HG03097 (cell line): ENCODE measurements at regions not wholly inside any gene's neighbourhood (a gene's known extent, or its start where the extent isn't known, plus 50 kb on each side); places are given as distances from the start of the nearest gene placed in this dataset.

Source experiments
- ATAC-seq: cut with Tn5 transposase; IDR thresholded peaks from one replicate; pipeline ENCODE4 v1.9.1; 2021; ENCODE audit not compliant: unreplicated experiment, low FRiP score

DNA sequence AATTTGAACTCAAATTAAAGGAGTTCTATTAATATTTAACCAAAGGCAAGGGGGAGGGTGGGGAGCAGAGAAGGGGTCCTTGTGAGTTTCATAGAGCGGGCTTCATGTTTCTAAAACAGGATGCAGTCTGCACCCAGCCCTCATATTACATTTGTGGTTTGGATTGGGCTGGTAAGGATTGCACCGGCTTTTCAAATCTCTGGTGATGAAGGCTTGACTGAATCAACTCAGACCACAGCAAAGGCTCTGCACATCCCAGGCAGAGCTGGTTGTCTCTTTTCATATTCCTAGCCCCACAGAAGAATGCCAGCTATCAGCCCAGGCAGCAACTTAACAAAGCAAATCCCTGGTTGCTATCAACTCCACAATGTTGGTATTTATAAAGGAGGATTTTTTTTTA lies 1221.4 kb downstream of the VRK1 start:
- ATAC-seq = no peak

DNA sequence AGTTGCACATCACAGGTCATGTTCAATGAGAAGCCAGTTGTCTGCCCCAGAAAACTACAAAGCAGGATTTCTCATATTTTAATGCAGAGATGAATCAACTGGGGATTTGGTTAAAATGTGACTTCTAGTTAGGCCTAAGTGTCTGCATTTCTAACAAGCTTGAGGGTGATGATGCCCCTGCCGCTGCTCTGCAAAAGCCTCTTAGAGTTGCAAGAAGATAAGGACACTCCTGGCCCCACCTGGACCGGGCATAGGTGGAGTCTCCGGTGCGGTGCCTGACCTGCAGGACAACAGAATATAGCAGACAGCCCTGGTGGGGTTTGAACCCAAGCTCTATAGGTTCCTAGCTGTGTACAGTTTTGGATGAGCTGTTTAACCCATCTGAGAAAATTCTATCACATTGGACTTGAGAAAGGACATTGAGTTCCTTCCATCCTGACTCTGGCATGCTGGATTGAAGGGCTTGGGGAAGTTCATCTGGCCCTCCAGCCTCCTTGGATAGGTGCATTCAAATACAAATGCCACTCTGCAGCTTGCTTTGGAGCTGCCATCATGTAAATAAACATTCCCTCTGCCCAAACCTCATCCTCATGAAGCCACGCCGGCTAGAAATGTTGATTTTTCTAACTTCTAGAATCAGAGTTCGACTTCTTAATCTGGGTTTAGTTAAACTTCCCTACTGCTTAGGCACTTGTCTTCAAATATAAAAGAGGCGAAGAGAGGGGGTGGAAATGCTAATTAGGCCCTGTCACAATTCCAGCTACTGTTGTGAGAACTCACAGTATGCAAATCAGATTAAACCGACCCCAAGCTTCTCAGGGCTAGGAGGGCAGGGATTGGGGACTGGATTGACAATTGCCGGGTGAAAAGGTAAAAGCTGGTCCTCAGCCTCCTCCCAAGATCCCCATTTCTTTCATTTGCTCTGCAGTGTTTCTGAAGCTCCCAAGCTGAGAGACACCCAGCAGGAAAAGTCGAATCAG lies 1225.6 kb downstream of the VRK1 start:
- no peak for ATAC-seq

DNA sequence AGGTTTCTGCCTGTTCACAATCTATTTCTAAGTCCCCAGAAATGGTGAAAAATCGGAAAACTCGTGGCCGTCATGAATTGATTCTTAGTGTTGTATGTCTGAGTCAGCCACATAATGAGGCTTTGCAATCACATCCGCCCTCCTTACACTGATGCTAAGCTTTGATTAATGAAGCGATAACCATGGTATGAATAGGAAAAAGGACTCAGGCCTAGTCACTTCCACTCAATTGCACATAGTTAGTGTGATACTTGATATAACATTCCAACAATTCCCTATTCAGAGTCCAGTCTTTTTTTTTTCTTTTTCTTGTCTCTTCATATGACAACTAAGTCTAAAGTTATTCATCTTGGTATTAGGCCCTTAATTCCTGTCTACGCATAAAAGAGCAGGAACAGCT lies 1231.0 kb downstream of the VRK1 start:
- no peak for ATAC-seq

DNA sequence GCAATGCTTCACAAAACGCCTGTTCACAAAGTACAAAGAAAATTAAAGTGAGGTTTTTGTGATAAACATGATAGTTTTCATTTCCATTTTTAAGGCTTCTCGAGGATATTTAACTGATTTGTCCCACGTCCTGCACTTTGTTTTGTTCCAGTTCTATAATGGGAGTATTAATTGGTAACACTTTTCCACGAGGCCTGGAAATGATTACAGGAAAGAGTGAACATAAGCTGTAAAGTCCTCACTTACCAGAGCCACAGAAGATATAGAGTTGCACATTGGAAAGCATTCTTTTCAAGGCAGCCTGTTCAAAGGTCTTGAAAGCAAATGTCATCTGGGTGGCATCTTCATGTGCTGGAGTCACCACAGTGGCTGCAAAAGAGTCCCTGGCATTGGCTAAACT lies 1236.6 kb downstream of the BCL11B start:
- no peak for ATAC-seq

DNA sequence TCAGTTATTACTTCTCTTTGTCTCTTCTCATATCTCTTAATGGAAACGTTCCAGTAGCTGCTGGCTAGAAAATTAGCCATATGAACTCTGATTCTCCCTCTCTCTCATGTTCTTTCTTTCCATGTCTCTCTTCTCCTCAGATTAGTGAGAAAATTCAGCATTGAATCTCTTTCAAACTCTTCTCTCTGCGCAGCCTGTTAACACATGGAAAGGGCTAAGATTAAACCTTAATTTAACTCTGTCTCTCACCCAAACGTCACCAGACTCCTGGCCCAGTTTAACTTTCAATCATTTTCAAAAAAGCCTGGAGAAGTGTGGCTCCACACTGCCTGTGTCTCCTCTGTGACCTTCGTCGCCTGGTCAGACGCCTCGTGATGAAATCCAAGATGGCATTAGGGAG lies 1234.2 kb downstream of the BCL11B start:
- no peak for ATAC-seq

DNA sequence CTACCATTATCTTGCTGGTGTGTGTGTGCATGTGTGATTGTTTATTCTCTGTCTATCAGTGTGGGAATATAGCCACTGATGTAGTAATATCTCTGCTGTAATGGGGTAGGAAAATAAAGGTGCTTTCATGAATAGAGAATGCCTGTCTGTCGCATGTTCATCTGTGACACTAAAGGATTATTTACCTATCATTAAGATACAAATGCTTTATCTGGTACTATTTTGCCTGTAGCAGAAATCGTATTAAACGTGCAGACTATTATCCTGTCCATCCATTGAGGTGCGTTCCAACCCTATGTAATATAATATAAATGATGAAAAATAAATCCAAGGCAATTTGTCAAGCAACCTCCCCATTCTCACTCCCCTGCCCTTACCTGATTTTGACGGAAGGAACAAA lies 1215.1 kb downstream of the BCL11B start:
- ATAC-seq = no peak

DNA sequence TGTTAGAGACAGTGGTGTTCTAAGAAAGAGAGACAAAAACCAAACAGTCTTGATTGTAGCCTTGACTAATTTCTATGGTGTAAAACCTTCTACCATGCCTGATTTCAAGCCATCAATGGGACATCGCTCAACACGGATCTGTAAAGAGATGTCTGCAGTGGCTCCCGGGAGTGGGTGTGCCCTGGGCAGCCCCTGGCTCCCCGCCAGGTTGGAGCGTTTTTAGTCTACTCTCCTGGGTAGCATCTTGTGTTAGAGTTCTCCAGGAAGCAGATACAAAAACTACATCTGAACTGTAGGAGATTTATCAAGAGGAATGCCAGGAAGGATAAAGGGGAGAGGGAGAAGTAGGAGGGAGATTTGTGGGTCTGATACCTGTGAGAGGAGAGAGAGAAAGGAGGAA lies 1212.9 kb downstream of the BCL11B start:
- ATAC-seq = no peak

DNA sequence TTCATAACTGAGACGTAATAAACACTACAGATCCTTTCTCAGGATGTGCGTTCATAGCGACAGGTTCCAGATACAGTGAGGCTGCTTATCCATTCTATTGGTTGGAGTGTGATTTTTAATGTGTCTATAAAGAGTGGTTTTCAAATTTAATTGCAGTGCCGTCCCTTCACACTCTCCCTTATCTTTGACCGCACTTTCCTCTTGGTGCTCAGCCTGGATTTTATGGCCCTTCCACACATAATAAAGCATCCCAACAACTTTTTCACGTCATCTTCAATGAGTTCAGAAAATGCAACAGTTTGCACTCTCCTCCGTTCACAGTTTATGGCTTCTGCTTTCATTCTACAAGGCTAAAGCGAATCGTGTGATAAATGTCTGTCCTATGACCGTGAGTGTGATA lies 1209.9 kb downstream of the BCL11B start:
- no peak for ATAC-seq

DNA sequence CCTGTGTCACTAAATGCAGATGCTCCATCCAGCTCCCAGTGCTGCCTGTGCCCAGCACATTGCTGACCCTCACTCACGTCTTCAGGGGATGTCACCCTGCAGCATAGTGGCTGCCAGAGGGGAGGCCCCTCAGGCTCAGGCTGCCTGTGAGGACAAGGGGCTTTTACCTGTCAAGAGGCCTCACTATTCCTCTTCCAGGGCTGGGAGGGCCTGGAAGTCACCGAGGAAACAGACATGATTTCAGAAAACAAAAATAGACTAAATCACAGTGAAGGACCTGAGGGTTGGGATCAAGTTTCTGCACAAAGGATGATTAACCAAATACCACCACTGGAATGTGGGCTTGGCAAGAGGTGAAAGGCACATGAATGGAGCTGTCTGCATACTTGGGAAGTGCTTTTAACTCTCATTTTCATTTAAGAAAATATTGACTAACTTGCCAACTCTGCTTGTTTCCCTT lies 1202.3 kb downstream of the BCL11B start:
- ATAC-seq = no peak

DNA sequence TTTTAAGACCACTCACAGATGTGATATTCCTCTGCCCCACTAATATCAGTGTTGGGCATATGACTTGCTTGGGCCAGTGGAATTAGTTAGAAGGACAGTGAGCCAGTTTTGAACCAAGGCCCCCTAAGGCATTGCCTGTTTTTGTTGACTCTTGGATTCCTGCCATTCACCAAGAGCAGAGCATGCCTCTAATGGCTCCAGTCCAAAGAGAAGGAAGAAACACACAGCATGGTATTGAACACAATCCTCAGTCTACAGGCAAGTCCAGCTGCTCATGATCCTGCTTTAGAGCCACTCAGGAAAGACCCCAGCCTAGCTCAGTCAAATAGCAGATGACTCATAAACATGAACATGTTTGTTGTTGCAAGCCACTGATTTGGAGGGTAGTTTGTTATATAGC lies 1201.5 kb downstream of the BCL11B start:
- ATAC-seq = no peak

DNA sequence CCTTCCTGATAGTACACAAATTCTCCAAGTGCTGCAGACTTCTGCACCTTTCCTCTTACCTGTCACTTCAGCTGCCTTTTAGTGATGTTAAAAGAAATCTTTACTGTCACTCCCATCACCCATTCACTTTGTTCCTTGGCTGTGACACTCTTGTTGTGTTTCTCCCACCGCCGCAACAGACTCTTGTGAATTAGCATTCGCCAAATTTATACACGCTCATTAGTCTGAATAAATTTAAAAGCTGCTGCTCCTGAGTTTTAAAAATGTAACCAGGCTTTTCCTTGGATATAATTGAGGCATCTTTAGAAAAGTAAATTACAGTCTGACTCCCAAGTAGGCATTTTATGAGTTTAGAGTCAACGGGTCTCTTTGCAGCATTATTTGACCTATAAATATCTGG lies 1197.9 kb downstream of the BCL11B start:
- ATAC-seq = no peak

DNA sequence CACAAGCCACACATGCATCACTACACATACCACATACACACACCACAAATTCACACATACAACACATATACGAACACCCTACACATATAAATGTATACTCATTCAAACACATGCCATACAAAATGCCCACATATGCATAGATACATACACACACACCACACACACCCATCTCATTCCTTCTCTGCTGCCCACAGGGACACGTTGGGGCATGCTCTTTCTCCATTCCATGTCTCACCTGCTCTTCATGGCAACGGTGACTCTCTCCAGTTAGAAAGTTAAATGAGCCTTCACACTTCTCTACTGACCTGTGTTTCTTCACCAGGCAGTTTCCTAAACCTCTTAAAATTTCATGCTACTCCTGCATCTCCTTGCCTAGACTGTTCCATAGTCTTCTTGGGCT lies 1194.8 kb downstream of the BCL11B start:
- no peak for ATAC-seq

DNA sequence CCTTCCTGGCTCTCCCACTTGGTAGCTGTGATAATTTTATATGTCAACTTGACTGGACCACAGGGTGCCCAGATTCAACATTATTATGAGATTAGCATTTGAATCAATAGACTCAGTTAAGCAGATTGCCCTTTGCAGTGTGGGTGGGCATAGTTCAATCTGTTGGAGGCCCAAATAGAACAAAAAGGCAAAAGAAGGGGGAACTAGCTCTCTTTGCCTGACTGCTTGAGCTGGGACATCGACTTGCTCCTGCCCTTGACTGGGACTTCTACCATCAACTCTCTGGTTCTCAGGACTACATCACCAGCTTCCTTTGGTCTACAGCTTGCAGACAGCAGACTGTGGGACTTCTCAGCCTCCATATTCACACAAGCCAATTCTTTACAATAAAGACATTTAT lies 1189.2 kb downstream of the BCL11B start:
- no peak for ATAC-seq

DNA sequence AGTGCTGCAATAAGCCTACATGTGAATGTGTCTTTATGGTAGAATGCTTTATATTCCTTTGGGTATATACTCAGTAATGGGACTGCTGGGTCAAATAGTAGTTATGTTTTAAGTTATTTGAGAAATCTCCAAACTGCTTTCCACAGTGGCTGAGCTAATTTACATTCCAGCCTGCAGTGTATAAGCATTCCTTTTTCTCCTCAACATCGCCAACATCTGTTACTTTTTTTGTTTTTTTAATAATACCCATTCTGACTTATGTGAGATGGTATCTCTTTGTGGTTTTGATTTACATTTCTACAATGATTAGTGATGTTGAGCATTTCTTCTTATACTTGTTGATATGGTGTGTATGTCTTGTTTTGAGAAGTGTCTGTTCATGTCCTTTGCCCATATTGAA lies 1186.2 kb downstream of the BCL11B start:
- ATAC-seq = no peak

DNA sequence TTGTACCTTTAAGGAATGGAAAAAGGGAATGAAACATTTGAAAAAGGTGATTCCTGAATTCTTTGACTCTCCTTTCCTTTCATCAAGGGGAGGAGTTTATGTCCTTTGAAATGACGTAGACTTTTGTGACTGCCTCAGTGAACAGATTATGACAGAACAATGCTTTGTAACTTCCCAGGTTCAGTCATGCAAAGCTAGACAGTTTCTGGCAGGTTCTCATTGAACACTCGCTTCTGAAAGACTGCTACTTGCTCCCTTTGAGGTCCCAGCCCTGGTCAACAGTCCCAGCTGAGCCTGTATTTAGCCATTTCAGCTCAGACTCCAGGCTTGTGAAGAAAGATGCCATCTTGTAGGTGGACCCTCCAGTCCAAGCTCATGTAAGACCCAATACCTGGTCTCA lies 1178.9 kb downstream of the BCL11B start:
- ATAC-seq = no peak

DNA sequence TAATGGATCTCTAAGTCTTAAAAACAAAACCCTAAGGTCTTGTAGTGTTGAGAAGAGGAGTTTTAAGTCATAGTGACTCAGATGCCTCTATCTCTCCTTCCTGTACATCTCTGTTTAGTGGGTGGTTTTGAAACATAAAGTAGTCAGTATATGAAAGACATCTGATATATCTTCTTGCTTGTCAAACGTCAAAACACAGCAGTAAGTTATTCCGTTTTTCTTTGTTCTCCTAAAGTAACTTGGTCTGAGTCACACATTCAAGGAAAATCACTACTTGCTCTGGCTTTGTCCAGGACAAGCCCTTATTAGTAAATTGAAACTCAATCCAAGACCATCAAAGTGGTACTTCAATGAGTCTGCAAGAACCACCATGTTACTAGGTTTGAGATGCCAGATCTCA lies 1172.5 kb downstream of the BCL11B start:
- ATAC-seq = no peak

DNA sequence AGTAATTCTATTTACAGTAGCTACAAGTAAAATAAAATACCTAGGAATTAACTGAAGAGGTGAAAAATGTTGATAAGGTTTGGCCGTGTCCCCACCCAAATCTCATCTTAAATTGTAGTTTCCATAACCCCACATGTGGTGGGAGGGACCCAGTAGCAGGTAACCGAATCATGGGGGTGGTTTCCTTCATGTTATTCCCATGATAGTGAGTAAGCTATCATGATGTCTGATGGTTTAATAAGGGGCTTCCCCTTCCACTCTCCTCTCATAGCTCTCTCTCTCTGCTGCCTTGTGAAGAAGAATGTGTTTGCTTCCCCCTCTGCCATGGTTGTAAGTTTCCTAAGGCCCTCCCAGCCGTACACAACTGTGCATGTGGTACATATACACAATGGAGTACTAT lies 1170.7 kb downstream of the BCL11B start:
- no peak for ATAC-seq

DNA sequence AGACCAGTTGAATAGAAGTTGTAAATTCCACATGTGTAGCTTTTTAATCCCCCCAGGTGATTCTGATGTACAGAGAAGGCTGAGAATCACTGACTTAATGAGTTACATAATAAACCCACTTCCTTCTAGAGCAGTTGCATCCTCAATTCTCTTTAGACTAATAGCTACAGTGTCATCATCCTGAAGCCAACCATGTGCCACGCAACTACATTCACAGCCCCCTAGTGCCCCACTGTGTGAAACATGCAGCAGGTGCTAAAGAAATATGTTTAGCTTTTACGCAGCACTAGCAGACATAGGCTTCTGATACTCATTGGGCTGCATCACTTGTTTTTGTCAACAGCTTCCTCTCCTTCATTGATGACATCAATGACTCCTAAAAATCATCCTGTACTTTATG lies 1168.3 kb downstream of the BCL11B start:
- no peak for ATAC-seq

DNA sequence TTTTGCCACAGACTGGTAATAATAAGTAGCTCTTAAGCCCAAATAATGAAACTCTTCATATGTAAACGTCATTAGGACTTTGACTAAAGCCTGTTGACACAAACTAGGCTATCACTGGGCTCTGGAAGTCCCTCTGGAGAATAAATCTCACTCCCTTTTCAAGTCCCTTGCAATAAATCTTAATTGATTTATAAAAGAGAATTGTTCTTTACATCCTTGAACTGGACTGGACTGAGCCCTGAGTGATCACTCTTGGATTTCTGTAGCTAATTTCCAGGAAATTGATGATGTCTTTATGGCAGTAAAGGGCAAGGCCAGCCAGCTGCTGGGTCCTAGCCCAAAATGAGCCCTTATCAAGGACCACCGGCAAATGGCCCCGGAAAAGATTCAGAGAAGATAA lies 1162.7 kb downstream of the BCL11B start:
- no peak for ATAC-seq

DNA sequence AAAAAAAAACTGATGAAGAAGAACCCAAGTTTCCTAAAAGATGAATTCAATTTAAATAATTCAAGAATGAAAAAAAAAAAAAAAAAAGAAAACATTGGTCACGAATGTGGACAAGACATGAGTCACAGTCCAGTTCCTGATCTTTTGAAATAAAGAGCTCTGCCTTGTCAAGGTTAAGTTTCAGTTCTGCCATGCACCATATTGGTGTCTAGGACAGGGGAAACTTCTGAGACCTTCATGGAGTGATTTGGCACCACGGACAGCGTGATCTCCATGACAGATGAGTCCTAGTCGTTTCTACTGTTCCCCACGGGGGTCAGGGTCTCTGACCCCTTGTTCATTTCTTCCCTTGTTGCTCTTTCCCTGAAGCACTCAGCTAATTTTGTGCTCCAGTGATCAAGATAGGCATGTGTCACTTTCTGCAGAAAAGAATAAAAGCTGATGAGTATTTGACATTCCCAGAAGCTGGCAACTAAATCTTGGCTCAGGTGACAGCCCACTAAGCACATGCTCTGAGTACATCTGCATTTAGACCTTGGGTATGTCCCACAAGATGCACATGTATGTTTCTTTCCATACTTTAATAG lies 1159.7 kb downstream of the BCL11B start:
- ATAC-seq = no peak

DNA sequence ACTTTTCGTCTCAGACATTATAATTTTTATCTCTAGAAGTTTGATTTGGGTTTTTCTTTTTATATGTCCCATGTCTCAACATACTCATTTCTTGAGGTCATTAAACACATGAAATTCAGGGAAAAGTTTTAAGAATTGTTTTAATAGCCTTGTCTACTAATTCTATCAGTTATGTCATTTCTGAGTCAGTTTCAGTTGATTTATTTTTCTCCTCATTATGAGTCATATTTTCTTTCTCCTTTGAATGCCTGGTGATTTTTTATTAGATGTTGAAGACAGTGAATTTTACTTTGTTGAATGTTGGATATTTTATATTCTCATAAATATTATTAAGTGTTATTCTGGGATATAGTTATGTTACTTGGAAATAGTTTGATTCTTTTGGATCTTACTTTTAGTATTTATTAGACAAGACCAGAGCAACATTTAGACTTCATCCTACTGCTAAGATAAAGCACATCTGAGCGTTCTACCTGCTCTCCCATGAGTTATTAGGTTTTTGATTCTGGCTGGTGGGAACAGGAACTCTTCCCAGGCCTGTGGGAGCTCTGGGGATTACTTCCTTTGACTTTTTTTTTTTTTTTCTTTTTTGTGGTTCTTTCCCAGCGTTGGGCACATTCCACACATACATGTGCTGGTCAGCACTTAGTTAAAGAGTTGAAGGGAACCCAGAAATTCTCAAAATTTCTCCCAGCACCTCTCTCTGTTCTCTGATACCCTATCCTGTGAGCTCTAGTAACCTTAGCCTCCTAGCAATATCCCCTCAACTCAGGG lies 1157.7 kb downstream of the BCL11B start:
- ATAC-seq = no peak
